ENCODE measurements at regions not wholly inside any gene's neighbourhood (a gene's known extent, or its start where the extent isn't known, plus 50 kb on each side); places are given as distances from the start of the nearest gene placed in this dataset.
A peak's percentile ranks its signal among the peaks of the same experiment; 100 is the strongest.

DNA sequence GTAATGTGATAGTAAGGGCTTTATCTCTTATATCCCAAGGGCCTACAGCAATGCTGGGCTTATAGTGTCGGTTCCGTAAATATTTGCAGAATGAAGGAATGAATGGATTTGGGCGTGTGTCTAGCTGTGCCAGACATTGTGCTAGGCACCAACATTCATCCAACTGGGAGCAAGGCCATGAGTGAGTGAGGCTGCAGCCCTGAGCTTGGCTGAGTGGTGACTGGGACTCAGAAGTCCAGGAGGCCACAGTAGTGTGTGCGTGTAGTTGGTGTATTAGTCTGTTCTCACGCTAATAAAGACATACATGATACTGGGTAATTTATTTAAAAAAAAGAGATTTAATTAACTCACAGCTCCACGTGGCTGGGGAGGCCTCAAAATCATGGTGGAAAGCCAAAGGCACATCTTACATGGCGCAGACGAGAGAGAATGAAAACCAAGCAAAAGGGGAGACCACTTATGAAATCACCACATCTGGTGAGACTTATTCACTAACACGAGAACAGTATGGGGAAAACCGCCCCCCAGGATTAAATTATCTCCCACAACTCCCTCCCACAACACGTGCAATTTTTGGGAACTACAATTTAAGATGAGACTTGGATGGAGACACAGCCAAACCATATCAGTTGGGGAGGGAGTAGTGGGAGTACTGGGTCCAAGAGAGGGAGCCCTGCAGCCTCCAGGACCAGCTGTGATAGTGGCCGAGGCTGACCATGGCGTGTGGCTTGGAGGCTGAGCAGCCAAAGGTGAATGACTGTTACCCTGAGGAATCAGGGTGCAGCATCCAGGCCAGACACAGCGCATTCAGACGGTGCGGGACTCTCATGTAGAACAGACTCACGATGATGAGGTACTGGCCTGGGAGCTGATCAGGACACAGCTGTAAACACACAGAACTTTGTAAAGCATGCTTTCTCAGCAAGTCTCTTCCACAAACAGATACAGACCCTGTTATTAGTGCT is 104.6 kb downstream of the TEX26 start:
- no peaks in the 10 kb centered on the region for H3K36me3 ChIP-seq (ENCODE audit: control insufficient read depth in 3 of 3, insufficient read depth in 2 of 3, low read depth in 1 of 3, low read length in 3 of 3)
- no peak overlapping the region for H3K4me3 ChIP-seq (ENCODE audit: low read depth in 1 of 3, low read length in 3 of 3)
- 80 to 84% (median 83%) methylated on average over 17 of the region's 17 CpGs for WGBS, 3 donors
- H3K4me1 ChIP-seq (ENCODE audit: control insufficient read depth in 3 of 3, insufficient read depth in 2 of 3, low read depth in 1 of 3, low read length in 2 of 3), result no peaks in the 10 kb centered on the region
- no peak overlapping the region for H3K27ac ChIP-seq (ENCODE audit: low read depth in 1 of 3, low read length in 2 of 3)
- FAIRE-seq (no peak), DNase-seq (no peak)
- H3K27me3 ChIP-seq (ENCODE audit: control insufficient read depth in 3 of 3, insufficient read depth in 3 of 3, low read length in 3 of 3), result no peaks in the 10 kb centered on the region
- H3K9me3 ChIP-seq (ENCODE audit: control insufficient read depth in 2 of 2, insufficient read depth in 1 of 2, low read depth in 1 of 2, low read length in 1 of 2), result no peaks in the 10 kb centered on the region

GRCh38 chr13:31035185-31035965 is 102.9 kb downstream of the TEX26 start:
- 61 to 72% (median 71%) methylated on average over 13 of the region's 13 CpGs for WGBS, 3 donors
- DNase-seq (no peak), FAIRE-seq (no peak)
- Histone ChIP-seq H3K4me1 (ENCODE audit: control insufficient read depth in 3 of 3, insufficient read depth in 2 of 3, low read depth in 1 of 3, low read length in 2 of 3) (no peaks in the 10 kb centered on the region), H3K36me3 (ENCODE audit: control insufficient read depth in 3 of 3, insufficient read depth in 2 of 3, low read depth in 1 of 3, low read length in 3 of 3) (no peaks in the 10 kb centered on the region), H3K4me3 (ENCODE audit: low read depth in 1 of 3, low read length in 3 of 3) (no peak overlapping the region), H3K27me3 (ENCODE audit: control insufficient read depth in 3 of 3, insufficient read depth in 3 of 3, low read length in 3 of 3) (no peaks in the 10 kb centered on the region), H3K27ac (ENCODE audit: low read depth in 1 of 3, low read length in 2 of 3) (no peak overlapping the region), H3K9me3 (ENCODE audit: control insufficient read depth in 2 of 2, insufficient read depth in 1 of 2, low read depth in 1 of 2, low read length in 1 of 2) (no peaks in the 10 kb centered on the region)

- H3K27ac ChIP-seq (ENCODE audit: low read depth in 1 of 3, low read length in 2 of 3), result no peak overlapping the region
- H3K4me3 ChIP-seq (ENCODE audit: low read depth in 1 of 3, low read length in 3 of 3), result no peak overlapping the region
- H3K36me3 ChIP-seq (ENCODE audit: control insufficient read depth in 3 of 3, insufficient read depth in 2 of 3, low read depth in 1 of 3, low read length in 3 of 3), result no peaks in the 10 kb centered on the region
- WGBS, 3 donors, result 82 to 85% (median 85%) methylated on average over 13 of the region's 13 CpGs
- H3K27me3 ChIP-seq (ENCODE audit: control insufficient read depth in 3 of 3, insufficient read depth in 3 of 3, low read length in 3 of 3), result no peaks in the 10 kb centered on the region
- FAIRE-seq (no peak), DNase-seq (no peak)
- H3K4me1 ChIP-seq (ENCODE audit: control insufficient read depth in 3 of 3, insufficient read depth in 2 of 3, low read depth in 1 of 3, low read length in 2 of 3), result no peaks in the 10 kb centered on the region
- no peaks in the 10 kb centered on the region for H3K9me3 ChIP-seq (ENCODE audit: control insufficient read depth in 2 of 2, insufficient read depth in 1 of 2, low read depth in 1 of 2, low read length in 1 of 2)
These were observed 100.2 kb downstream of the TEX26 start for GRCh38 chr13:31032528-31033113.

- WGBS, 3 donors, result 35 to 77% (median 53%) methylated on average over 6 of the region's 6 CpGs
- Histone ChIP-seq H3K4me1 (ENCODE audit: control insufficient read depth in 3 of 3, insufficient read depth in 2 of 3, low read depth in 1 of 3, low read length in 2 of 3) (no peaks in the 10 kb centered on the region), H3K9me3 (ENCODE audit: control insufficient read depth in 2 of 2, insufficient read depth in 1 of 2, low read depth in 1 of 2, low read length in 1 of 2) (no peaks in the 10 kb centered on the region), H3K36me3 (ENCODE audit: control insufficient read depth in 3 of 3, insufficient read depth in 2 of 3, low read depth in 1 of 3, low read length in 3 of 3) (no peaks in the 10 kb centered on the region), H3K27me3 (ENCODE audit: control insufficient read depth in 3 of 3, insufficient read depth in 3 of 3, low read length in 3 of 3) (no peaks in the 10 kb centered on the region), H3K4me3 (ENCODE audit: low read depth in 1 of 3, low read length in 3 of 3) (no peak overlapping the region), H3K27ac (ENCODE audit: low read depth in 1 of 3, low read length in 2 of 3) (no peak overlapping the region)
- peak in 1 of 2 donors; percentile 23 for DNase-seq
- FAIRE-seq, result no peak
These were observed 99.0 kb downstream of the TEX26 start for GRCh38 chr13:31031482-31031881.

- WGBS, 3 donors, result 88 to 89% (median 89%) methylated on average over 8 of the region's 8 CpGs
- H3K4me3 ChIP-seq (ENCODE audit: low read depth in 1 of 3, low read length in 3 of 3), result no peak overlapping the region
- no peaks in the 10 kb centered on the region for H3K4me1 ChIP-seq (ENCODE audit: control insufficient read depth in 3 of 3, insufficient read depth in 2 of 3, low read depth in 1 of 3, low read length in 2 of 3)
- no peak overlapping the region for H3K27ac ChIP-seq (ENCODE audit: low read depth in 1 of 3, low read length in 2 of 3)
- no peaks in the 10 kb centered on the region for H3K27me3 ChIP-seq (ENCODE audit: control insufficient read depth in 3 of 3, insufficient read depth in 3 of 3, low read length in 3 of 3)
- no peak for FAIRE-seq
- H3K36me3 ChIP-seq (ENCODE audit: control insufficient read depth in 3 of 3, insufficient read depth in 2 of 3, low read depth in 1 of 3, low read length in 3 of 3), result no peaks in the 10 kb centered on the region
- no peak for DNase-seq
- H3K9me3 ChIP-seq (ENCODE audit: control insufficient read depth in 2 of 2, insufficient read depth in 1 of 2, low read depth in 1 of 2, low read length in 1 of 2), result no peaks in the 10 kb centered on the region
These were observed 96.6 kb downstream of the TEX26 start for GRCh38 chr13:31029102-31029501.

DNA sequence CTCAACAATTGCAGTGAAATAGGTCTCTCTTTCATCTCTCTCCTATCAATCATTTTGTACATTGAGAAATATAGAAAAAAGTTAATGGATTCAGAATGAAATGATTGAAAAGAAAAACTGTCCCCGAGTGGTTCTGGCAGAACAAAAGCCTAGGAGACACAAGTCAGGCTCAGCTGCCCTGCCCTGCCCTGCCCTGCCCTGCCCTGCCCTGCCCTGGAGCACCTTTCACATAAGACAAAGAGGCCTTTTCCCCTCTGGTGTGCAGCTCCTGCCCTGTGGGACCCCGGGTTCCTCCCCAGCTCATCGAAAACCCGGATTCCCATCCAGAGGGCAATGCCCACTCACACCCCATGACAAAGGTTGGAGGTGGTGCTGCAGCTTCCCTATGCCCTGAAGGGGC is 94.7 kb downstream of the TEX26 start:
- H3K27me3 ChIP-seq (ENCODE audit: control insufficient read depth in 3 of 3, insufficient read depth in 3 of 3, low read length in 3 of 3), result peaks cover 0 to 2% (median 0%) of the 10 kb centered on the region in 3 donors
- no peak overlapping the region for H3K4me3 ChIP-seq (ENCODE audit: low read depth in 1 of 3, low read length in 3 of 3)
- no peak for DNase-seq
- H3K4me1 ChIP-seq (ENCODE audit: control insufficient read depth in 3 of 3, insufficient read depth in 2 of 3, low read depth in 1 of 3, low read length in 2 of 3), result no peaks in the 10 kb centered on the region
- no peak for FAIRE-seq
- WGBS, 3 donors, result 27 to 70% (median 34%) methylated on average over 4 of the region's 4 CpGs
- no peaks in the 10 kb centered on the region for H3K36me3 ChIP-seq (ENCODE audit: control insufficient read depth in 3 of 3, insufficient read depth in 2 of 3, low read depth in 1 of 3, low read length in 3 of 3)
- no peaks in the 10 kb centered on the region for H3K9me3 ChIP-seq (ENCODE audit: control insufficient read depth in 2 of 2, insufficient read depth in 1 of 2, low read depth in 1 of 2, low read length in 1 of 2)
- H3K27ac ChIP-seq (ENCODE audit: low read depth in 1 of 3, low read length in 2 of 3), result no peak overlapping the region

All from small intestine (tissue), 7 donors.